K562 (cell line): ENCODE measurements at regions not wholly inside any gene's neighbourhood (a gene's known extent, or its start where the extent isn't known, plus 50 kb on each side); places are given as distances from the start of the nearest gene placed in this dataset.

ENCODE experiments used
- ATAC-seq: fragments of 200-7000 bp; cut with Tn5 transposase; 3 replicates; pipeline ENCODE4 v1.9.1; 2020; ENCODE audit warnings: moderate library complexity
- BruUV-seq: library from RNA; stranded (reverse); fragments of 400-500 nt; replicated peaks from 2 replicates; lab custom pipeline; 2021; lab: Mats Ljungman, UMichigan
- CTCF ChIA-PET: fragments of 300-600 bp; formaldehyde crosslinking; extraction: SDS; loops from one replicate; lab custom pipeline; 2021; ENCODE audit warnings: low intra/inter-chr PET ratio; lab: Yijun Ruan, JAX
- POLR2A ChIA-PET: fragments of 300-600, 350-650 bp; sonication (Branson Sonifier 250); formaldehyde crosslinking; extraction: SDS; loops from one replicate; lab custom pipeline; 2021; ENCODE audit warnings: antibody characterized with exemption, inconsistent platforms; lab: Yijun Ruan, JAX
- DNase-seq, 4 experiments: peaks; one replicate each; pipeline versions ENCODE4 v3.0.0 to v3.0.0-alpha.2; 2011 to 2018; ENCODE audit warnings: low spot score in 3 of 4, mixed read lengths in 3 of 4; ENCODE audit errors: extremely low read depth in 1 of 4
- FAIRE-seq: peaks from 2 replicates; lab custom pipeline; 2011; peaks lifted over from hg19 to GRCh38; lab: Jason Lieb, UNC
- H2AFZ ChIP-seq: 2 replicates; pipeline ENCODE4 v1.6.0; 2011; ENCODE audit warnings: low read depth, low read length, control low read depth, inconsistent platforms
- H3K27ac ChIP-seq: fragments of 200-600 bp; 3 replicates; pipeline ENCODE4 v1.8.0; 2011; ENCODE audit warnings: low read depth, mild to moderate bottlenecking, control low read depth, inconsistent platforms, low read length, moderate library complexity, mixed read lengths; ENCODE audit errors: extremely low read depth
- H3K27me3 ChIP-seq, 2 experiments: fragments of 300-600 bp in 1 of 2; 2 replicates in 1 of 2; 3 replicates in 1 of 2; pipeline versions ENCODE4 v1.6.0 to v1.8.0; 2011; ENCODE audit warnings: inconsistent platforms in 2 of 2, low read length in 2 of 2, mild to moderate bottlenecking in 1 of 2, mixed read lengths in 1 of 2, moderate library complexity in 1 of 2; ENCODE audit not compliant: control insufficient read depth in 2 of 2, insufficient read depth in 2 of 2
- H3K36me3 ChIP-seq: fragments of 300-600 bp; 3 replicates; pipeline ENCODE4 v1.8.0; 2011; ENCODE audit warnings: mild to moderate bottlenecking, low read length, inconsistent platforms; ENCODE audit not compliant: control insufficient read depth, insufficient read depth
- H3K4me1 ChIP-seq, 2 experiments: fragments of 200-600 bp in 1 of 2; replicated peaks in 1 of 2; 2 replicates in 1 of 2; 3 replicates in 1 of 2; pipeline versions ENCODE4 v1.5.1 to v1.8.0; 2011; ENCODE audit warnings: inconsistent platforms in 2 of 2, low read length in 2 of 2, mild to moderate bottlenecking in 1 of 2, mixed read lengths in 1 of 2, moderate library complexity in 1 of 2; ENCODE audit not compliant: control insufficient read depth in 2 of 2, insufficient read depth in 2 of 2
- H3K4me2 ChIP-seq: 2 replicates; pipeline ENCODE4 v1.6.1; 2011; ENCODE audit warnings: low read length, control low read depth, inconsistent platforms, mixed read lengths; ENCODE audit not compliant: insufficient read depth
- H3K4me3 ChIP-seq: fragments of 200-600 bp; sonication (generic), shearing (Covaris generic); 2 replicates; pipeline ENCODE4 v1.5.1; 2016; ENCODE audit warnings: control low read depth, inconsistent platforms
- H3K79me2 ChIP-seq: fragments of 200-600 bp; 3 replicates; pipeline ENCODE4 v1.8.0; 2011; ENCODE audit warnings: low read length, inconsistent platforms; ENCODE audit not compliant: control insufficient read depth, insufficient read depth
- H3K9ac ChIP-seq, 2 experiments: 2 replicates each; pipeline versions ENCODE4 v1.6.0 to v1.6.1; 2011; ENCODE audit warnings: low read depth in 2 of 2, low read length in 2 of 2, control low read depth in 1 of 2, inconsistent platforms in 1 of 2, mild to moderate bottlenecking in 1 of 2, mixed read lengths in 1 of 2; ENCODE audit not compliant: insufficient read depth in 1 of 2
- H3K9me1 ChIP-seq: one replicate; pipeline ENCODE4 v1.6.0; 2011; ENCODE audit warnings: inconsistent platforms, mild to moderate bottlenecking, low read length, moderate library complexity; ENCODE audit not compliant: control insufficient read depth, insufficient read depth
- H3K9me3 ChIP-seq: replicated peaks from 2 replicates; pipeline ENCODE4 v1.5.1; 2011; ENCODE audit warnings: low read depth, low read length, inconsistent platforms; ENCODE audit not compliant: control insufficient read depth, insufficient read depth
- H4K20me1 ChIP-seq: replicated peaks from 2 replicates; pipeline ENCODE4 v1.6.1; 2011; ENCODE audit warnings: low read length, inconsistent platforms, mixed read lengths; ENCODE audit not compliant: control insufficient read depth, insufficient read depth
- EHMT2 ChIP-seq: fragments of 450-650 bp; IDR thresholded peaks from 2 replicates; pipeline ENCODE4 v1.6.1; 2018; ENCODE audit warnings: antibody characterized with exemption
- HDAC8 ChIP-seq: fragments of 450-650 bp; IDR thresholded peaks from 2 replicates; pipeline ENCODE4 v1.6.1; 2016; ENCODE audit warnings: mild to moderate bottlenecking, missing genetic modification characterization, moderate library complexity, missing compliant biosample characterization
- HDGF ChIP-seq: fragments of 450-650 bp; IDR thresholded peaks from 2 replicates; pipeline ENCODE4 v1.6.1; 2016
- ZNF592 ChIP-seq: fragments of 450-650 bp; IDR thresholded peaks from 2 replicates; pipeline ENCODE4 v1.6.1; 2017; ENCODE audit warnings: antibody characterized with exemption, mild to moderate bottlenecking
- in situ Hi-C: fragments of 300-500 bp; cut with MboI; formaldehyde crosslinking; loops from 4 replicates; pipeline ENCODE4 v1.15.0; 2018; ENCODE audit warnings: inconsistent platforms, mixed read lengths
- intact Hi-C: fragments of 100-400 bp; cut with micrococcal nuclease; formaldehyde crosslinking; loops from 2 replicates; pipeline ENCODE4 v1.14.2; 2022

GRCh38 chr15:77753939-77754338 lies 121.2 kb upstream of the LINGO1 start:
- Histone ChIP-seq H3K27me3 (no peaks in the 10 kb centered on the region), H3K9me1 (no peaks in the 10 kb centered on the region), H3K4me2 (no peak overlapping the region), H4K20me1 (peaks cover 7% of the 10 kb centered on the region), H3K27ac (no peak overlapping the region), H2AFZ (no peak overlapping the region), H3K79me2 (no peaks in the 10 kb centered on the region), H3K9ac (no peak overlapping the region), H3K36me3 (no peaks in the 10 kb centered on the region), H3K4me1 (peaks cover 0 to 10% of the 10 kb centered on the region in 2 experiments; a peak in 1 of 5 replicates), H3K4me3 (no peak overlapping the region), H3K9me3 (no peaks in the 10 kb centered on the region)
- BruUV-seq, result no TSS peak
- ChIA-PET POLR2A (interaction anchor here (0.5 kb wide), 1 partner anchor 19 kb away, joined by 3 read pairs; no protein-coding TSS in a partner anchor), CTCF (no interaction called here)
- peak; percentile 11; the same call in 1 of the 2 replicates for TF ChIP-seq EHMT2
- TF ChIP-seq HDGF, result no peak
- no peak for TF ChIP-seq HDAC8 (tag)
- no peak for TF ChIP-seq ZNF592
- intact Hi-C loops, result no loop called here
- in situ Hi-C loops, result no loop called here
- DNase-seq (no peak), FAIRE-seq (no peak), ATAC-seq (no peak)
